Stimulated activated naive B cell treated with anti-CD40 and anti-IgM and Interleukin-4, amounts not matched to agents 10 μg/mL and 1 μg/mL and 100 μg/mL, for 72 hours (primary cell): ENCODE measurements at regions not wholly inside any gene's neighbourhood (a gene's known extent, or its start where the extent isn't known, plus 50 kb on each side); places are given as distances from the start of the nearest gene placed in this dataset.

Source experiments
- ATAC-seq, 2 donors: fragments of 150-1000 bp; cut with Tn5 transposase; replicated peaks; 2 replicates each; pipeline ENCODE4 v1.10.0; 2021; ENCODE audit warnings: moderate library complexity in 1 of 2
- DNase-seq: peaks from one replicate; pipeline ENCODE4 v3.0.0; 2021
- H3K27ac Mint-ChIP-seq: one replicate; pipeline ENCODE4 v1.8.0; 2022; ENCODE audit warnings: mild to moderate bottlenecking, mixed read lengths
- H3K27me3 Mint-ChIP-seq, 2 donors: one replicate each; pipeline ENCODE4 v1.8.0; 2022; ENCODE audit warnings: mixed read lengths in 2 of 2
- H3K36me3 Mint-ChIP-seq, 2 donors: one replicate each; pipeline ENCODE4 v1.8.0; 2022; ENCODE audit warnings: mixed read lengths in 2 of 2, mild to moderate bottlenecking in 1 of 2
- H3K4me1 Mint-ChIP-seq, 2 donors: one replicate each; pipeline ENCODE4 v1.8.0; 2022; ENCODE audit warnings: mixed read lengths in 2 of 2, mild to moderate bottlenecking in 1 of 2
- H3K4me3 Mint-ChIP-seq, 2 donors: one replicate each; pipeline ENCODE4 v1.8.0; 2022; ENCODE audit warnings: mild to moderate bottlenecking in 2 of 2, mixed read lengths in 2 of 2, moderate library complexity in 1 of 2
- H3K9me3 Mint-ChIP-seq, 2 donors: one replicate each; pipeline ENCODE4 v1.8.0; 2022; ENCODE audit warnings: mixed read lengths in 2 of 2, mild to moderate bottlenecking in 1 of 2

DNA sequence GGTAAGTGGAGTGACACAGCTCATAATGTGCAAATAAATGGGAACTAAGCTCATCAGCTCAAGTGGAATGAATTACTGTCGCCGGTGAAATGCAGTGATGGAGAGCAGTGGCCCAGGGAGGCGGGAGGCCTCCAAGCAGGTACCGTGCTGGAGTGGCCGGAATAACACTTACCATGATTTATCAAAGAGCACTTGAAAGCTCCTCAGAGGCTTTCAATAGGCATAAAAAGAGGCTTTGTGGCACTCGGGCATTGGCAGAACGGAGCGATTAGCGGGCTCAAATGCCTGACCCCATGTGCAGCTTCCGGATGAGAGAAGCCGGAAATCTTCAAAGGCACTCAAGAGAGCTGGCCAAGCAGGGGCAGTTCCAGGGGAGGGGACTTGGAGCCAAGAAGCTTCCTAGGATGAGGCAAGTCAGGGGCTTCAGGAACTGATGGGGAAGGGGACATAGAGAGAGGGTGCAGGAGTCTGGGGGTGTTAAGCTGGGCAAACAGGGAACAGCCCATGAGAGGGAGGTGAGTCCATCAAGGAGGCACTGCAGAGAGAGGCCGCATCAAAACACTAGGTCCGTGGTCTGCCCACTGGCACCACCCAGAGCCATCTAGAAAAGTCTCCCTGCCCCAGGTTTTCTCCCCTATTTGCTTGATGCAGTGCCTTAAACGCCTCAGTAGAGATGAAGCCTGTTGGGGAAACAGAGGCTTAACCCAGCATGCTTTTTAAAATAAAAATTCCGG, 144.0 kb upstream of the IRX6 start:
- no peaks in the 10 kb centered on the region for H3K4me1 Mint-ChIP-seq

DNA sequence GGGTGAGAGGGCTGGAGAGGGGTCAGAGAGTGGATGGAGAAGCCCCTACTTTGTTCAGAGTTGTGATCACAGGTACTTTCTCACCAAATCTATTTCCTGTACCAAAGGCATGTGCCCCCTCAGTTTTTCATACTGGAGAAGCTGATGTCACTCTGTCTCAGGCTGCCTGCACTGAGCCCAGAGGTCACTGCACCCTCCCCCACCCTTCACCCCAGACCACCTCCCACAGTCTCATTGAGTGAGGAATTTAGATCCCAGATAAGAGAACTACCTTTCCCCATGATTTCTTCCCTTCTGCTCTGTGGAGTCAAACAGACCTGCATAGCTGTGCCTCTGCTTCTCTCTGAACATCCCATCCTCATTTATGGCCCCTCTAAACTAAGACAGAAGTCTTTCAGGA, 140.0 kb upstream of the IRX6 start:
- DNase-seq, result no peak
- Mint-ChIP-seq H3K36me3 (no peaks in the 10 kb centered on the region), H3K27me3 (peaks cover 0 to 24% of the 10 kb centered on the region in 2 donors), H3K4me1 (no peaks in the 10 kb centered on the region), H3K9me3 (no peaks in the 10 kb centered on the region), H3K27ac (no peak overlapping the region), H3K4me3 (no peak overlapping the region)
- ATAC-seq, result no peak

More for the DNA sequence above, 144.0 kb upstream of the IRX6 start:
- no peak overlapping the region for H3K27ac Mint-ChIP-seq
- ATAC-seq (no peak), DNase-seq (no peak)
- peaks cover 0 to 9% of the 10 kb centered on the region in 2 donors for H3K27me3 Mint-ChIP-seq
- no peaks in the 10 kb centered on the region for H3K9me3 Mint-ChIP-seq
- H3K36me3 Mint-ChIP-seq, result no peaks in the 10 kb centered on the region
- H3K4me3 Mint-ChIP-seq, result no peak overlapping the region

DNA sequence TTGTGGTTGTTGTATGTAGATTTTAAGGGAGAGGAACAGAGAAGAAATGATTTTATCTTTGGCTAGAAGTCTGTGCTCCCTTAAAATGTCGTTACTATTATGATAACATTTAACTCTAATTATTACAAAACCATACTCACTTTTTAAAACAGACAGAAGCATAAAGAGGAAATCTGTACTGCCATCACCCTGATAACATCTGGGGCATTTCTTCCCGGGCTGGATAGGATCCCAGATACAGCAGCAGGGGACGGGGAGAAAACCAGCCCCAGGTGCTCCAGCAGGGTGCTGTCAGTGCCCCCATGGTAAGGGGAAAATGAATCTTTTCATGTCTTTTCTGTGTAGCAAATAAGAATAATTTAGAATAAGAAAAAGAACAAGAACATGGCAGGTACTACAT, 139.4 kb upstream of the IRX6 start:
- H3K4me1 Mint-ChIP-seq, result no peaks in the 10 kb centered on the region
- DNase-seq (no peak), ATAC-seq (no peak)
- no peaks in the 10 kb centered on the region for H3K36me3 Mint-ChIP-seq
- peaks cover 0 to 24% of the 10 kb centered on the region in 2 donors for H3K27me3 Mint-ChIP-seq
- no peak overlapping the region for H3K27ac Mint-ChIP-seq
- no peaks in the 10 kb centered on the region for H3K9me3 Mint-ChIP-seq
- no peak overlapping the region for H3K4me3 Mint-ChIP-seq

GRCh38 chr16:55189224-55189623, 134.8 kb upstream of the IRX6 start:
- Mint-ChIP-seq H3K9me3 (peaks cover 0 to 3% of the 10 kb centered on the region in 2 donors), H3K27me3 (peaks cover 8 to 20% of the 10 kb centered on the region in 2 donors), H3K4me3 (no peak overlapping the region), H3K4me1 (no peaks in the 10 kb centered on the region), H3K36me3 (no peaks in the 10 kb centered on the region), H3K27ac (no peak overlapping the region)
- DNase-seq (no peak), ATAC-seq (no peak)

DNA sequence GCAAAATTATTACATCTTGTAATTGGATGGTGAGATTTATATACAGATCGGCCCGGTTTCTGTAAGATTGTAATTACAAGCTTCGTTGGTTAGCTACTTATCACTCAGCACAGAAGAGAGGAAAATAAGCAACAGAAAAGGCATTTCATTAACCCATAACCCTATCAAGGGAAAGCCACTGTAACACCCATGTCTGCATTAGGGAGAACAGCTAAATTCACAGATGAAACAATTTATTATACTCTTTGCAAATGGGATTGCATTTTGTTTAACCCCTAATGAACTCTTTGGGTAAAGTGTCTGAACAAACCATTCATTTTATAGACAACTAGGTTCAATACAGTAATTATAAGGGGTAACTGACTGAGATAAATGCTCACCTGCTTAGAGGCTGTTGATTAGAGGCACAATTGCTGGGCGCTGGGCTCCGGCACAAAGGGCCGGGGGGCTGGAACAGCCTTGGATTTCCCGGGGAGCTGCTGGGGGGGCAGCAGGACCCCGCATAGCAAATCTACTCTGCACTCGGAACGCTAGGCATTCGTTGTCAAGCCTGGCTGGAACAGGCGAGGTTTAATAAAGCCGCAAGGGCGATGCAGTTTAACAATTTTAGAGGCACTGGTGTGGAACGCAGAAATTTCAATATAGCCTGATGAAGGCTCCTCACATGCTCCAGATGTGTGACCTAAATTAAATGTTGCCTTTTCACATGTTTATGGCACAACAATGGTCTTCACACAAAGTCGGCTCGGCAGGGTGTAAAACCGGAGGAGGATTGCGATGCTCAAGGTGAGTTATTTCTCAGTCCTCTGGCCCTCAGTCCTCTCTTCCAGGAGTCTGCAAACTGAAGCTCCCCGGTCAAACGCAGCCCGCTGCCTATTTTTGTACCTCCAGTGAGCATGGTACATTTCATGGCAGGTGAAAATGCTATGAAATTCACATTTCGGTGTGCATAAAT, 134.0 kb upstream of the IRX6 start:
- no peak for DNase-seq
- no peak for ATAC-seq

GRCh38 chr16:55192734-55193133, 131.3 kb upstream of the IRX6 start:
- DNase-seq, result no peak
- Mint-ChIP-seq H3K36me3 (no peaks in the 10 kb centered on the region), H3K27me3 (peaks cover 0 to 8% of the 10 kb centered on the region in 2 donors), H3K9me3 (peaks cover 0 to 7% of the 10 kb centered on the region in 2 donors), H3K27ac (no peak overlapping the region), H3K4me3 (no peak overlapping the region), H3K4me1 (no peaks in the 10 kb centered on the region)
- no peak for ATAC-seq

More for the DNA sequence above, 134.0 kb upstream of the IRX6 start:
- H3K27ac Mint-ChIP-seq, result no peak overlapping the region
- H3K4me1 Mint-ChIP-seq, result no peaks in the 10 kb centered on the region
- no peaks in the 10 kb centered on the region for H3K36me3 Mint-ChIP-seq
- peaks cover 0 to 3% of the 10 kb centered on the region in 2 donors for H3K9me3 Mint-ChIP-seq
- H3K4me3 Mint-ChIP-seq, result no peak overlapping the region
- peaks cover 8 to 15% of the 10 kb centered on the region in 2 donors for H3K27me3 Mint-ChIP-seq

- ATAC-seq (peak in 1 of 2 donors; percentile 30), DNase-seq (no peak)
- Mint-ChIP-seq H3K4me3 (no peak overlapping the region), H3K9me3 (peaks cover 0 to 1% of the 10 kb centered on the region in 2 donors), H3K4me1 (no peaks in the 10 kb centered on the region), H3K36me3 (no peaks in the 10 kb centered on the region), H3K27ac (no peak overlapping the region), H3K27me3 (no peaks in the 10 kb centered on the region)
These were observed 120.4 kb upstream of the IRX6 start for GRCh38 chr16:55203570-55203969.

DNA sequence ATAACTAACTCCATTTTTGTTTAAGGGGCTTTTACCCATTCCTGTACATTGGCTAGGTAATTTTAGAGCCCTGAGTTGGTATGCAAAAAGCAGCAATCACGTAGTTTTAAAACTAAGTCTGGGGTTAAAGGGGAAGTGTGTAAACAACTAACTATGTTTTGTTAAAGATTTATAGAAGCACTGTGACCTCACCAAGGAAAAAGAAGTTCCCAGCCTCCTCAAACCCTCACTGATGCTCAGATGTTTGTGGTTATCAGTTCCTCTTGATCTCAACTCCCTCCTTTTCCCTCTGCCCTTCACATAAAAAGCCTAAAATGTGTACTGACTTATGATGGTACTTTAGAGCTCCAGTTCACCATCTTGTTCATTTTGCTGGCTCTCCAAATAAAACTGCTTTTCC, 119.9 kb upstream of the IRX6 start:
- no peak overlapping the region for H3K4me3 Mint-ChIP-seq
- DNase-seq (no peak), ATAC-seq (peak; percentile 63 to 85)
- H3K36me3 Mint-ChIP-seq, result no peaks in the 10 kb centered on the region
- peaks cover 0 to 1% of the 10 kb centered on the region in 2 donors for H3K9me3 Mint-ChIP-seq
- H3K4me1 Mint-ChIP-seq, result no peaks in the 10 kb centered on the region
- H3K27me3 Mint-ChIP-seq, result no peaks in the 10 kb centered on the region
- H3K27ac Mint-ChIP-seq, result no peak overlapping the region

DNA sequence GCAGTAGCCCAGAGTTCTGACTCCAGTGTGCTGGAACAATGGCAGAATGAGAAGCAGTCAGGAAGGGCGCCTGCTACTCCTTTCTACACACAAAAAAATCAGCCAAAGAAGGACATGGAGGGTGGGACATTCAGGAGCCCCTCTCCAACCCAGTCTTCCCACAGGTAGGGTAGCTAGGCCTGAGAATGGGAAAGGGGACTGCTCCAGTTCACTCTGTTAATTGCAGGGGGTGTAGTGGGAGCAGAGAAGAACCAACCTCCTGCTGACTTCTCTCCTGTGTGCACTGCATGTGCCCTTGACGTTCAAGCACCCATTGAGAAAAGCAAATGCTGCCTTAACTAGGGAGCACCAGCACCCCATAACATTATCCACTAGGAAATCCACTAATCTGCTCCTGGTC, 119.1 kb upstream of the IRX6 start:
- DNase-seq, result no peak
- no peak overlapping the region for H3K4me3 Mint-ChIP-seq
- no peaks in the 10 kb centered on the region for H3K4me1 Mint-ChIP-seq
- no peak overlapping the region for H3K27ac Mint-ChIP-seq
- ATAC-seq, result no peak
- H3K36me3 Mint-ChIP-seq, result no peaks in the 10 kb centered on the region
- H3K9me3 Mint-ChIP-seq, result peaks cover 0 to 1% of the 10 kb centered on the region in 2 donors
- no peaks in the 10 kb centered on the region for H3K27me3 Mint-ChIP-seq

DNA sequence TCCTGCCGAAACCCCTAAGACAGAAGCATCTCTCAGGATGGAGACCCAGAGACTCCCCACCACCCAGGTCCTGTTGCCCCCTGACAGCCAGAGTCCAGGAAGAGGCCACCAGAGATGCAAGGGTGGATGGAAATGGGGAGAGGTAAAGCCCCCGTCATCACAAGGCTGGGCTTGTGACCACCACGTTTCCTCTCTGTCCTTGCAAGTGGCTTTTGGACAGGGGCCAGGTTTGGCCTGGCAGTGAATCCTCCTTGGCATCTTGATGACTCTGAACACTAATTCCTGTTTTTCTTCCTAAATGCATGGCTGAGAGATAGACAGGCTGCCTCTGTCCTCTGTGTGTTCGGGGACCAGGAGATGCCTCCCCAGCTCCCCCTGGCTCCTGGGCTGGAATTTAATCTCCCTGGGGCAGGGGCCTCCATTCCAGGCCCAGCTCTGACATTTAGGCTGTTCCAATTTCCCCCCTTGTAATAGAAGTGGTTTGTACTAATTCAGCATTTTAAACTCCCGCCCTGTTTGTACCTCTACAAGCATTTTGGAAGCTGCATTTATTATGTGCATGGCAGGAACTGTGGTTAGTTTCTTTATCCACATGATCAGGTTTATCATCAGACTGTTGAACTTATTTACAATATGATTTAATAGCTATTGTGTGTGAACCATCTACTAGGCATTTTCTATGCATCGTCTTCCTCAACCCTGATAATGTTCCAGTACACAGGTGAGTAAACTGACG, 116.1 kb upstream of the IRX6 start:
- Mint-ChIP-seq H3K36me3 (no peaks in the 10 kb centered on the region), H3K4me1 (no peaks in the 10 kb centered on the region), H3K27ac (no peak overlapping the region), H3K4me3 (no peak overlapping the region), H3K9me3 (no peaks in the 10 kb centered on the region), H3K27me3 (no peaks in the 10 kb centered on the region)
- no peak for ATAC-seq
- no peak for DNase-seq

GRCh38 chr16:55209626-55210025, 114.4 kb upstream of the IRX6 start:
- H3K27ac Mint-ChIP-seq, result no peak overlapping the region
- no peak overlapping the region for H3K4me3 Mint-ChIP-seq
- H3K4me1 Mint-ChIP-seq, result no peaks in the 10 kb centered on the region
- ATAC-seq (no peak), DNase-seq (no peak)
- H3K36me3 Mint-ChIP-seq, result no peaks in the 10 kb centered on the region
- H3K9me3 Mint-ChIP-seq, result peaks cover 0 to 6% of the 10 kb centered on the region in 2 donors
- peaks cover 0 to 6% of the 10 kb centered on the region in 2 donors for H3K27me3 Mint-ChIP-seq

DNA sequence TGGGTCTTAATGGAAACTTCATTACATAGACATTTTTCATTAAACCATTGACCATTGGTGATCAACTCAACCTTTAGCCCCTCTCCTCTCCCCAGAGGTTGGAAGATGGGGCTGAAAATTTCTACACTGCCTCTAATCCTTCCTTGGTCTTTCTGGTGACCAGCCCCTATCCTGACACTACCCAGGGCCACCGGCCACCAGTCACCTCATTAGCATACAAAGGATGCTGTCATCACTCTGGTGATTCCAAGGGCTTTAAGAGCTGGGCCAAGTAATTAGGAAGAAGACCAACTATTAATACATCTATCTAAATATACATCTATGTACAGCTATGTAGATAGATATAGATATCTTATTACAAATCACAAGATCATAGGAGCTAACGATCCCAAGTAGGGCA, 111.2 kb upstream of the IRX6 start:
- ATAC-seq, result no peak
- peaks cover 0 to 6% of the 10 kb centered on the region in 2 donors for H3K9me3 Mint-ChIP-seq
- no peaks in the 10 kb centered on the region for H3K4me1 Mint-ChIP-seq
- H3K4me3 Mint-ChIP-seq, result no peak overlapping the region
- H3K27ac Mint-ChIP-seq, result no peak overlapping the region
- no peaks in the 10 kb centered on the region for H3K36me3 Mint-ChIP-seq
- no peak for DNase-seq
- H3K27me3 Mint-ChIP-seq, result peaks cover 0 to 6% of the 10 kb centered on the region in 2 donors

- no peak for DNase-seq
- H3K4me1 Mint-ChIP-seq, result no peaks in the 10 kb centered on the region
- H3K36me3 Mint-ChIP-seq, result no peaks in the 10 kb centered on the region
- peaks cover 0 to 6% of the 10 kb centered on the region in 2 donors for H3K9me3 Mint-ChIP-seq
- no peak overlapping the region for H3K27ac Mint-ChIP-seq
- no peak for ATAC-seq
- H3K27me3 Mint-ChIP-seq, result peaks cover 4 to 6% of the 10 kb centered on the region in 2 donors
- no peak overlapping the region for H3K4me3 Mint-ChIP-seq
These were observed 109.6 kb upstream of the IRX6 start for GRCh38 chr16:55214412-55214811.

GRCh38 chr16:55214974-55215494, 109.0 kb upstream of the IRX6 start:
- peaks cover 0 to 6% of the 10 kb centered on the region in 2 donors for H3K9me3 Mint-ChIP-seq
- ATAC-seq, result no peak
- peaks cover 4 to 10% of the 10 kb centered on the region in 2 donors for H3K27me3 Mint-ChIP-seq
- H3K4me1 Mint-ChIP-seq, result no peaks in the 10 kb centered on the region
- no peak overlapping the region for H3K4me3 Mint-ChIP-seq
- H3K27ac Mint-ChIP-seq, result no peak overlapping the region
- no peaks in the 10 kb centered on the region for H3K36me3 Mint-ChIP-seq
- no peak for DNase-seq
